ENCODE measurements at regions not wholly inside any gene's neighbourhood (a gene's known extent, or its start where the extent isn't known, plus 50 kb on each side); places are given as distances from the start of the nearest gene placed in this dataset.

- DNase-seq: no peak
Observed at GRCh38 chr2:234763002-234763873, 188.6 kb upstream of the SH3BP4 start.

- no peak for DNase-seq
Observed at GRCh38 chr2:234761910-234762309, 189.9 kb upstream of the SH3BP4 start.

- DNase-seq: no peak
Observed at GRCh38 chr2:234754126-234754525, 197.7 kb upstream of the SH3BP4 start.

- no peak for DNase-seq
Observed at GRCh38 chr2:234753701-234754100, 198.1 kb upstream of the SH3BP4 start.

GRCh38 chr2:234752966-234753365, 198.9 kb upstream of the SH3BP4 start:
- DNase-seq: no peak

GRCh38 chr2:234751275-234751973, 200.4 kb upstream of the SH3BP4 start:
- no peak for DNase-seq

- no peak for DNase-seq
Observed at GRCh38 chr2:234747833-234748559, 203.8 kb upstream of the SH3BP4 start.

- no peak for DNase-seq
Observed at GRCh38 chr2:234747032-234747431, 204.8 kb upstream of the SH3BP4 start.

- DNase-seq: no peak
Observed at GRCh38 chr2:234745347-234745746, 206.5 kb upstream of the SH3BP4 start.

GRCh38 chr2:234741976-234742375, 209.8 kb upstream of the SH3BP4 start:
- no peak for DNase-seq

- no peak for DNase-seq
Observed at GRCh38 chr2:234739061-234739460, 212.8 kb upstream of the SH3BP4 start.

- no peak for DNase-seq
Observed at GRCh38 chr2:234735829-234736228, 216.0 kb upstream of the SH3BP4 start.

- DNase-seq: no peak
Observed at GRCh38 chr2:234733795-234734600, 217.8 kb upstream of the SH3BP4 start.

- no peak for DNase-seq
Observed at GRCh38 chr2:234733093-234733489, 218.7 kb upstream of the SH3BP4 start.

GRCh38 chr2:234732404-234733092, 219.3 kb upstream of the SH3BP4 start:
- DNase-seq: no peak

- no peak for DNase-seq
Observed at GRCh38 chr2:234731236-234731635, 220.6 kb upstream of the SH3BP4 start.

- no peak for DNase-seq
Observed at GRCh38 chr2:234730066-234730640, 221.7 kb upstream of the SH3BP4 start.

GRCh38 chr2:234725528-234726264, 226.1 kb upstream of the SH3BP4 start:
- DNase-seq: no peak

GRCh38 chr2:234724850-234725249, 227.0 kb upstream of the SH3BP4 start:
- no peak for DNase-seq

GRCh38 chr2:234723400-234723799, 226.5 kb upstream of the ARL4C start:
- no peak for DNase-seq

GRCh38 chr2:234722176-234722575, 225.3 kb upstream of the ARL4C start:
- no peak for DNase-seq
